HG03354 (cell line): ENCODE measurements at regions not wholly inside any gene's neighbourhood (a gene's known extent, or its start where the extent isn't known, plus 50 kb on each side); places are given as distances from the start of the nearest gene placed in this dataset.
"Not testable (repeated sequence)": the region's sequence is repeated elsewhere in the genome, so short reads cannot be mapped to it uniquely, and the experiment has no call there.

Experiments
- ATAC-seq: cut with Tn5 transposase; IDR thresholded peaks from one replicate; pipeline ENCODE4 v1.9.1; 2021; ENCODE audit warnings: mild to moderate bottlenecking; ENCODE audit not compliant: unreplicated experiment, poor library complexity, severe bottlenecking

DNA sequence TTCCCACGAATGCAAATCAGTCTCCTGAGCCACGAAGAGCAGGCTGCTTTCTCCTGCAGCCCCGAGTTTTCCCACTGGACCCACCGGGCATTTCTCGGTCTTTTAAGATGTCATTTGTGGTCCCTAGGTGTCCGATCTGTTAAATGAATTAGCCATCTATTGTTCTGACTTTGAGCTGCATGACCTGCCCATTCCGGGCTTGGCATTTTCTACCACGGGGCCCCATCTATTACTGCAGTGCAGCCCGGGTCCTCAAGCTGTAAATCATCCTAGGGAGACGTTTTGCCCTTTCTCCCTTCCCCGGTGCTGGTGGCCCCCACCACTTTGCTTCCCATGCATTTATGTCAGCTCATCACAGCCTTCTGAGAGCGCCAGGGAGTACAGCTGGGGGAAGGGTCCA, 405.4 kb downstream of the IRX1 start:
- no peak for ATAC-seq

DNA sequence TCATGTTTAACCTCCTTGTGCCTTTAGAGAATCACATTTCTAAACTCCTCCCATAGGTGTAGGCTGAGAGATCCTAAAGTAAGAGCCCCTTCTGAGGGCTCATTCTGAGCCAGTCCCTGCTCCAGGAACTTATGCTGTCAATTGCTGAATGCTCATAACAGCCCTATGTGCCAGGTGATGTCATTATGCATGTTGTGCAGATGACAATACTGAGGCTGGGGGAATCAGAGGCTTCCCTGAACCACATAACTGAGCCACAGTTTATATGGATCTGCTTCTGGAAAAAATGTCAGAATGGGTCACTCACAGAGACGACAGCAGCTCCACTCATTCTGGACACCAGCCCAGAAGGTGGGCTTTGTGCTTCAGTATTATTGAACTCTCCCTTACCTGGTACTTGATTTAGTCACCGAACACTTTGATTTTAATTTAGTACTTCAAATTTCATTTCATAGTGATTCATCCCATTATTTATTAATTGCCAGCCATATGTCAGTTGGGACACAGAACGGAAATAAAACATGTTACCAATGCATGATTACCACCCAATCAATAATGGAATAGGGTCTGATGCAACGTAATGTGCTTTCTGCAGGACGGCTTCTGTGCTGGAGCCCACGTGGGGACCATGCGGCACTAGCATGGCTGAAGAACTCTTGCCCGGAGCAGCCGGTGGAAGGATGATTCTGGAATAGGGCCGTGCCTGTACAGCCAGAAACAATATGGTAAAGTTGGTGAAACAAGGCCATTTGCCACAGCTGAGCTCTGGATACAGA, 406.3 kb downstream of the IRX1 start:
- no peak for ATAC-seq

DNA sequence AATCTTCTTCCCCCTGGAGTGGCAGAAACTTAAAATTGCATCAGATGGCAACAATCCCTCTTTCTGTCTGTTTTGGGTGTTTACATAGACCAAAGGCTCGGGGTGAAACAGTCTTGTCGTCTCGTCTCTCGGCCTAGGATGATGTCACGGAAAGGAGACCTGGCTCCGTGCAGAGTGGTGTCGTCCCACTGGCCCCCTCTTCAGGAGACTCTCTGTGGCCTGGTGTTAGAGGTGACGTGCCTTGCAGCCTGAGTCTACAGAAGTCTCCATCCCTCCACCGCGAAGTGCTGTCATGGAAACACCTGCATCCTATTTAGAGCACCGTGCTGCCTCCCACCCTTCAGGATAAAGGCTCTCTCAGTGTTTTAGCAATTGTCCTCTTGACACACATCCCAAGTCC, 409.7 kb downstream of the IRX1 start:
- ATAC-seq: no peak

DNA sequence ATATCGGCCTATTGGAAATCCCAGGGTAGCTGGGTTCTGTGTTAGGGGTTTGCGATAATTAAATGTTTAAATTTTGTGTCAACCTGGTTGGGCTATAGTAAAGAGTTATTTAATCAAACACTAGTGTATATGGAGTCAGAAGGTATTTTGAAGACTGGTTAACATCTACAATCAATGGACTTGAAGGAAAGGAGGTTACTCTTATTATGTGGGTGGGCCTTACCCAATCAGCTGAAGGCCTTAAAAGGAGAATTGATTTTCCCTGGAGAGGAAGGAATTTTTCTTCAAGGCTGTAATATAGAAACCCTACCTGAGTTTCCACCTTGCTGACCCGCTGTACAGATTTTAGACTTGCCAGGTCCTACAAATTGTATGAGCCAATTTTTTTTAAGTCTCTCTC, 411.4 kb downstream of the IRX1 start:
- no peak for ATAC-seq

DNA sequence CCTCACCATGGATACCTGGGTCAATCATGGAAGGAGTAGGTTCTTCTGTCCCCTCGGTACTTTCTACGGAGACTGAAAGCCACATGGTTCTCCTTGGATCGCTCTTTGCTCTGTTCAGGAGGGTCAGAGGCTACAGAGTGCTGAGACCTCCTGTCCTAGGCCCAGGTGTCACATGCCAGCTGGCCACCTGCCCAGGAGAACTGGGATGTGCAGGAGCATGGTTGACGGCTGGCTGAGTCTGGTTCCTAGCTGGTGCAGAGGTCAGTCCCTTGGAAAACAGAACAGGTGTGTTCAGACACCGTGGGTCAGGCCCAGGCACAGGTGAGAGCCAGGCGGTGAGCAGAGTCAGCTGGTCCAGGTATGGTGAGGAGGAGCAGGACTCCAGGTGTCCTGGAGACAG, 416.3 kb downstream of the IRX1 start:
- ATAC-seq: no peak

DNA sequence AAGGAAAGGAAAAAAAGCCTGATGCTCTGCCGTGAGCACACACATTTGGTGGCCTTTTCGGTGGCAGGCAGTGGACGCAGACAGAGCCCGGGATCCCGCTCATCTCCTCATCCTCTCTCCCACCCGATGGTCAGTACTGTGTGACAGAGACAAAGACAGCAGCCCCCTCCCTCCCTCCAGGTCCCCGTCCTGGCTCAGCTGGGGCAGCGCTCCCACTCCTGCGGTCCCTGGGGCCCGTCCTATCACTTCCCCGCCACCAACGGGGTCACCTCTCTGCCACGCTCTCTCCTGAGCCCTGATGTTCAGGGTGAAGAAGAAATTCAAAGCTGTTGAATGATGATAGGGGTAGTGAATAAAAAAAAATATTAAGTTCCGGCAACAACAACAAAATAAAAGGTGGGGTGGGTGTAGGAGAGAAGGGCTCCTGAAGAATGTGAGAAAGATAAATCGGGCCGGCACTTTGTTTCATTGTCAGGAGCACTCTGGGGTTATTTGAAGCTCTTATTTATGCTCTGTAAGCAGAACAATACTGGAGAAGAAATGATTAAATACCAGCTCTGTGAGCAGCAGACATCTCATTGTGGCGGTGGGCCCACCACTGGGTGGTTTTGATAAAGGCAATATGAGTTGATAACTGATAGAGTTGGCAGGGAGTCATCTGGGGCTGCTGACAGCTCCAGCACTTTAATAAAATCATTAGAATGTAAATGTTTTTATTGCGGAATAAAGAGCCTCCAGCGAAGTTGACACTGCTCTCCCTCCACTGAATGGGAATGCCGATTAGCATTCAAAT, 417.7 kb downstream of the IRX1 start:
- no peak for ATAC-seq

DNA sequence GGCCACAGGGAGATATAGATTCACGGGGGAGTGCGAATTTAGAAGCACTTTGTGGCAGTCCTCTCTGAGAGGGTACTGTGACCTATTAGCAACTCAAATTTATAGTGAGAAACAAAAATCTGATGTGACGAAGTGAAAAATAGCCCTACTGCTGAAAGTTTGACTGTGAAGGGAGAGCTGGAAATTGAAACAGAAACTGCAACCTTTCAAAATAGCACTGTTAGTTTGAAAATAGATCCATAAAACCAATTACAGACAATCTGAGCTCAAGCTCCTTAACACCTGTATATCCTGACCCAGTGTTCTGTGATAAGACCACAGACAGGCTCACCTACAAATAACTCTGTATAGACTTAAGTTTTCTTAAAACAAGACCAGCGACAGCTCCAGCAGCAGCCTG, 420.1 kb downstream of the IRX1 start:
- ATAC-seq: no peak

DNA sequence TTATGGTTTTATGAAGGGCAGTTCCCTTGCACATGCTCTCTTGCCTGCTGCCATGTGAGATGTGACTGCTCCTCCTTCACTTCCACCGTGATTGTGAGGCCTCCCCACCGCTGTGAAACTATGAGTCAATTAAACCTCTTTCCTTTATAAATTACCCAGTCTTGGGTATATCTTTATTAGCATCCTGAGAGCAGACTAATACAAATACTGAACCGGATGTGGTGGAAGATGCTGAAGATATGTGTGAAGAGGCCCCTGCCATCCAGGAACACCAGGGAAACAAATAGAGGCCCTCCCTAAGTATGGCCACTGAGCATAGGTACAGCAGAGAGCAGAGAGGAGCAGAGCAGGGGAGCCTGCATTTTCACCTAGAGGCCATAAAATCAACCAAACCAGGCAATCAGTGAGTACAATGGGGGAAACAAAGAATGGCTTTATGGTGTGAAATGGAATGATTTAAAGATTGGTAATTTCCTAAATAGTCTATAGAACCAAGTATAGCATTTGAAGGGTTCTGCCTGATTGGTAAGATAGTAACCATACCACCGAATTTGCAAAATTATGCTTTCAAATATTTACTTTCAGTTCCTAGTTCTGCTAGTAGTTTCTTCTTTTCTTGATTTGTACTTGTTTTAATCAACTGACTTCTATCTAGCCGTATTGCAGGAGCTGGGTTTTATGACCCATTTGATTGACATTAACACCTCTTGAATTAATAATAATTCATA, 421.6 kb downstream of the IRX1 start:
- no peak for ATAC-seq

DNA sequence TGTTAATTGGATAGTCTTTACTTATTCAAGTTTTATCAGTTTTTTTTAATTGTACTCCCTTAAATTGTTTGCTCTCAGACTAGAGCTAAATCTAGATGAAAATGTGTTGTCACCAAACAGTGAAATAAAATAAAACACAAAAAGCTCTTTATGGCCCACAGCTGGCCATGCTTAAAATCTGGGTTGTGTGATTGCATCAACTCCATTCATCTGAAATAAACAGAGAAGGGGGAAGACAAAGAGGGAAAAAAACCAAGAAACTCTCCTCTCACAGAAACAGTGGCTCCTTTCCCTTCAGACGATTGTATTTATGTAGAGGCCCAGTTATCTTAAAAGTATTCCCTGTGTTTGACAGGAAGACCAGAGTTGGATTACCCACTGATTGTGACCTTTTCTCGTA, 422.4 kb downstream of the IRX1 start:
- ATAC-seq: no peak

DNA sequence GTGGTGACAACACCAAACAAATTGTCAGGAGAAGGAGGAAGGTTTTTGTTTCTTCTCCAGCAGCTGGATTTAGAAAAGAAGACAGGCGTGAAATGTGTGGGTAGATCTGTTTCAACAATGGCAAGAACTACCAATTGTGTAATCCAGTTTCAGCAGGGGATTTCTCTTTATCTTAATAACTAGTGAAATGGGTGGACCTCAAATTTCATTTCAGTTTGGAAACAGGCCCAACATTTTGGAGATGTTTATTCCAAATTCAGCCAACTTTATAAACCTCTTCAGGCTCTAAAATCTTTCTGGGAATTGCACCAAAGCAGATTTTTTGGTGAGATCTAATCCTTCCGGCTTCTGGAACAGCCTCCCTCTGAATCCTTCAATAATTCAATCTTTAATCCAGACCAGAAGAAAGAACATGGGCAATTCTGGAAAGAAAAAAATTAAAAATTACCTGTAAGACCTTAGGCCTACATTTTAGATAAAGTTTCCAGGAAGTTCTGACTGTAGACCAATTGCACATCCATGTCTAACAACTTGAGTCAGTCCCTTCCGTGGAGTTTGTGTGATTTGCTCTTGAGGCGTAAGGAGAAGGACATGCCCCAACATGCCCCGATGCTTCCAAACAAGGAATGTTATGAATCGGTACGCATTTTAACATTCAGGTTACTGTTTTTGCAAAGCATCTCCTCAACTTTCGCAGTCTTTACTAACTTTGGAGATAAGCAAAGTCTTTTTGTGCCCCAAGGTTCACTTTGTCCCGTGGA, 423.6 kb downstream of the IRX1 start:
- no peak for ATAC-seq

DNA sequence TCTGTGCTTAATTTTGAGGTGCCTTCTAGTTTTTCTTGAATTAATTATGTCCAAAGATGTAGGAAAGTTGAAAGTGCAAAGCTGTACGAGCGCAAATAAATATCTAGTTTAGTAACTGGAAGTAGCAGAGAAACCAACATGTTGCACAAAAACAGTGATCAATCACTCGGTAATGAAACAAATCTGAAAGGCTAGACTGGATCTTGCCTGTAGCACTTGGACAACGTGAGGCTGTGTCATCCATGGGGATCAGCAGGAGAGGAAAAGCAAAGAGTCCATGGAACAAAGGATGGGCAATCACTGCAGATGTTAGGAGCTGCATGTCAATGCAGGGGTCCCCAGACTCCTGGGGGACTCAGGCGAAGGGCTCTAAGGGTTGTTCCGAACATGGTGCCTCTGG, 424.2 kb downstream of the IRX1 start:
- no peak for ATAC-seq

DNA sequence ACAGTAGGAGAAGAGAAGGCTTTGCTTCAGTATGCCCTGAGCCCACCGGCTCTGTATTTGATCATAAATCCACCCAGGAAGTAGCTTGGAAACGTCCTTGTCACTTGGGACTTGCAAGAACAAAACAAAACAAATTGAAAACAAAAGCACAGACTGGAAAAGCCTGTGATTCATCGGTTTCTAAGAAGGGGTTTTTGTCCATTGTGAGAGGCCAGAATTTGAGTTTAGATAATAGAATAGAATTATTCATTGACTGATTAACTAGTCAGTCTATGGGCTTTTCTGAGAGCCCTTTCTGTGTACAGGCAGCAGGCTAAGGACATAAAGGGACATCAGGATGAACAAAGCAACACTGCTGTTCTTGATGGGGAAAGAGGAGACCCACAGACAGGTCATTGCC, 424.8 kb downstream of the IRX1 start:
- no peak for ATAC-seq

DNA sequence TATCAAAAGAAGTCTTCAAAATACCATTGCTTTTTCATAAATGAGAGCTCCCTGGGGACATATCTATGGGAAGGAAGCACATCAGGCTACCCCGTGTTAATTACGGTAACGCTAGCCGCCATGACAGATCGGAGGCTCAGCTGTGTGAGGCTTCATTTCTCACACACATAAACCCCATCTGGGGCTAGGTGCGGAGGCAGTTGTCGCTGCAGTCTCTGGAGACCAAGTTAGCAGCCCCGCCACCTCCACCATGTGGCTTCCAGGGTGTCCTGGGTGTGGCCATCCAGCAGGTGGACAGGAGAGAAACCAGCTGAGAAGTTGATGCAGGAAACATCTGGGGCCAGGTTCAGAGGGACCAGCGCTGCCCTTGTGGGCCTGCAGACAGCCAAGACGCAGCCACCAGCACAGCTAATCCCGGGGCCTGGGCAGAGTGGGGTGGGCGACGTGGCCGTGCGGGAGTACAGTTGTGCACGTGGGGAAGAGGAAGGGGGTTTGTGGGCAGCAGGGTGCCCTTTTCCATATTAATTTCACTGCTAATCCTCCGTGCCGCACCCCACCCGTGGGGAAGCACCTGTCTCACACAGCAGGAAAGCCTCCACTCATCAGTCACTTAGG, 426.5 kb downstream of the IRX1 start:
- no peak for ATAC-seq

DNA sequence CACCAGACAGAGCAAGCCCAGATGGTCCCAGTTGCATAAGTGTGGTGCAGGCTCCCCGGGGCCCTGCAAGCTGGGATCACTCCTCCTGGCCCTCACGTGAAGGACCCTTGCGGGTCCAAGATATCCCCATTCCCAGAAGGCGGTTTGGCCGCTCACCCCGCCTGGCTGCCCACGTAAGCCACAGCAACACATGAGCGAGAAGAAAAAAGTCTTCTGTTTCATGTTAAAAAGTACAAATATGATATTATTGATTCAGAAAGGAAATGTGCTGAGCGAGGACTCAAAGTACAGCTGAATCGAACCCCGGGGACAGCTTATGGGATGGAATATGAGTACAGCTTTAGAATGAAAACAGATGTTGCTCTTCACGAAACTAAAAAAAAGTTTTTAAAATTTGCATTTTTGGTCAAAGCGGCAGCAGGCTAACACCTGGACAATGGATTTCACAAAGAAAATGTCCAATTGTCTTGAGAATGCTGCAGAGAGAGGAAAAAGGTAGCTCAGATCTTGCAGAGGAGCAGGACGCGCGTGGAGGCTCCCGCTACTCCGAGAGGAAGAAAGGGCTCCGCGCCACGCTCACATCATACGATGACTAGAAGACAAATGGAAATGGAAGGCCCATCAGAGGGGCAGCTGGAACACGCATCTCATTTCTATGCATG, 427.6 kb downstream of the IRX1 start:
- ATAC-seq: no peak

DNA sequence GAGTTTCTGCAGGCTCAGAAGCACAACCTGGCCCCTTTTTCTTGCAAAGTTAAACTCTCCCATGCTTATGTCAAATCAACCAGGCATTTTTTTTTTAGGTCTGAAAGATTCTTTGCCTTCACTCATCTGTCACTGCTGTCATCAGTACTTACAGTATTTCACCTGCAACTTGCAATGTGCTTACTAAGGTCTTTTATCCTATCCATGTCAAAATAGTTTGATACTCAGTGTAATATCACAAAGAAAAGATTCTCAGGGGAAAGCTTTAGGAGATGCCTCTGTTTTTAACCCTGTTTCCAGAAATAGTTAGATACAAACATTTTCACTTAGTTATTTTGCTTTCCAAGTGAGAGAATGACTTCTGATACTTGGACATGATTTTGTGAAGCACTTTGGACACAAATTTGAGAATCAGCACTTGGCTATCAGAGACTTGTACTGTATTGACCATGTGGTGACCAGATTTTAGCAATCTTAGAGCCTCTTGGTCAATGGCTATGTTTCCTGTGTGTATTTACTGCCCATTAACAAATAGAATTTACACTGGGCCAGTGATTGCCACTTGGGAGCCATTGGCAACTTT, 428.2 kb downstream of the IRX1 start:
- no peak for ATAC-seq

DNA sequence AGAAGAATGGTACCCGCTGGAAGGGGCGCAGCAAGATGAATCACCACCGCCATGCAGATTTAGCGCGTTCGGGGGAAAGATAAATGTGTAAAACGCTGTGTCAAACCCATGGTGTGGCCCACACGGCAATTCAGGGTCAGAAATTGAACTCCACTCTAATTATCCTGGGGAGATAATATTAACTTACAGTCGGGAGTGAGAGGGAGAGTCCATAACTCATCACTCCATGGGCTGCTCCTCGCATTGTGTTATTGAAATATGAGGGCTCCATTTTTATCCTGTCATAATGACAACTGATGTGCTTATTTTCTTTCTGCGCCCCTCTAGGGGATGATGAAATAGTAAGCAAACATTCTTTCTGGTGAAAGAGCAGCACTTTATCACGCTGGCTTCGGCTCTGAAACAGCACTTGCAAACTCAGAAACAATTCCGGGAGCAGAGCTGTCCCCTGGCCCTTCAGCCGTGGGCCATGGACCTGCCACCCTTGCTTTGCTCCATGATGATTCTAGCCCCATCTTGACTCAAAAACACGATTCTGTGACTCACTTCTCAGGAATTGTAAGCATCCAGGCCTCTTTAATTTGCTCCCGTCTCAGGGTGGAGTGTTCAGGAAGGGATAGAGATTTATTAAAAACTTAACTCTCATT, 431.6 kb downstream of the IRX1 start:
- ATAC-seq: no peak

DNA sequence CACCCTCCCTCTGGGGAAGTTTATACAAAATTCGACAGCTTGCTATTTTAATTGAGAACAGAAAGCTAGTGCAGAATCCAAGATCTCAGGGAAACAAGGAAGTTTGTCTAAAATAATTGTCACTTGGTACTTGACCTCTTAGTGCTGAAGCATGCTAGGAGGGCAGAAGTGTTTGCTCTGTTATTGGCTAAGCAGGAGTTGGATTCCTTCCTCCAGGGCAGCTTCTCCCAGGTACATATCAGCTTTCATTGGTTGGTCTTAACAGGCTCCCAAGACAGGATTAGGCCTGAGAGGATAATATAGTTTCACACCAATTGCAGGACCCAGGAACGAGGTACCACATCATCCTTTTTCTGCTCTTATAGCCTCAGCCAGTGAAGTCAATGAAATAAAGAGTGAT, 432.8 kb downstream of the IRX1 start:
- no peak for ATAC-seq

DNA sequence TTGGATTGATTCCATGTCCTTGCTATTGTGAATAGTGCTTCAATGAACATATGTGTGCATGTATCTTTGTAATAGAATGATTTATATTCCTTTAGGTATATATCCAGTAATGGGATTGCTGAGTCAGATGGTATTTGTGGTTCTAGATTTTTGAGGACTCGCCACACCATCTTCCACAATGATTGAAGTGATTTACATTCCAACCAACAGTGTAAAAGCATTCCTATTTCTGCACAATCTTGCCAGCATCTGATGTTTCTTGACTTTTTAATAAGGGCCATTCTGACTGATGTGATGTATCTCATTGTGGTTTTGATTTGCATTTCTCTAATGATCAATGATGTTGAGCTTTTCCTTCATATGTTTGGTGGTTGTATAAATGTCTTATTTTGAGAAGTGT, 437.9 kb downstream of the IRX1 start:
- not testable (repeated sequence) for ATAC-seq
